ENCODE measurements at regions not wholly inside any gene's neighbourhood (a gene's known extent, or its start where the extent isn't known, plus 50 kb on each side); places are given as distances from the start of the nearest gene placed in this dataset.

DNA sequence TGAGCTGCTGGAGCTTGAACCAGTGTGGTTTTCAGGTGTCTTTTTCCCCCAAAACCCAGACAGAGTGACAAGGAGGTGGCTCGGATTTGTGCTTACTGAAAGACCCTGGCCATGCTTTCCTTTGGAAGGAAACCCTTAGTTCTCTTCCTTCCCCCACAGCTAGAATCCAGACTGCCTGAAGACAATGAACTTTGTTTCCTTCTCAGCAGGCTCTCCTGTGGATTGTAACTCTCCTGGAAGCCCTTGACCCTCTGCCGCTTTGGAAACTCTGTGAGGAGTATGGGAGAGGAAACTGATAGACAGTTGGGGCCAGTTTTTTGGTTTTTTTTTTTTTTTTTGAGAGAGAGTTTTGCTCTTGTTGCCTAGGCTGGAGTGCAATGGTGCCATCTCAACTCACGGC lies 62.1 kb upstream of the SESN3 start:
- Histone ChIP-seq H3K27me3 (no peaks in the 10 kb centered on the region), H3K9me3 (no peaks in the 10 kb centered on the region), H3K27ac (no peak overlapping the region), H3K4me1 (no peaks in the 10 kb centered on the region), H3K36me3 (no peaks in the 10 kb centered on the region), H3K4me3 (no peak overlapping the region)
- intact Hi-C loops (cut with DNase I): no loop called here
- FAIRE-seq (no peak), DNase-seq (no peak), ATAC-seq (no peak)
- TF ChIP-seq, protein P1, sequence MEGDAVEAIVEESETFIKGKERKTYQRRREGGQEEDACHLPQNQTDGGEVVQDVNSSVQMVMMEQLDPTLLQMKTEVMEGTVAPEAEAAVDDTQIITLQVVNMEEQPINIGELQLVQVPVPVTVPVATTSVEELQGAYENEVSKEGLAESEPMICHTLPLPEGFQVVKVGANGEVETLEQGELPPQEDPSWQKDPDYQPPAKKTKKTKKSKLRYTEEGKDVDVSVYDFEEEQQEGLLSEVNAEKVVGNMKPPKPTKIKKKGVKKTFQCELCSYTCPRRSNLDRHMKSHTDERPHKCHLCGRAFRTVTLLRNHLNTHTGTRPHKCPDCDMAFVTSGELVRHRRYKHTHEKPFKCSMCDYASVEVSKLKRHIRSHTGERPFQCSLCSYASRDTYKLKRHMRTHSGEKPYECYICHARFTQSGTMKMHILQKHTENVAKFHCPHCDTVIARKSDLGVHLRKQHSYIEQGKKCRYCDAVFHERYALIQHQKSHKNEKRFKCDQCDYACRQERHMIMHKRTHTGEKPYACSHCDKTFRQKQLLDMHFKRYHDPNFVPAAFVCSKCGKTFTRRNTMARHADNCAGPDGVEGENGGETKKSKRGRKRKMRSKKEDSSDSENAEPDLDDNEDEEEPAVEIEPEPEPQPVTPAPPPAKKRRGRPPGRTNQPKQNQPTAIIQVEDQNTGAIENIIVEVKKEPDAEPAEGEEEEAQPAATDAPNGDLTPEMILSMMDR (IDR thresholded peaks at IDR 0.05): no peak
- 82 to 85% methylated on average over 3 of the region's 3 CpGs for WGBS, 2 donors

DNA sequence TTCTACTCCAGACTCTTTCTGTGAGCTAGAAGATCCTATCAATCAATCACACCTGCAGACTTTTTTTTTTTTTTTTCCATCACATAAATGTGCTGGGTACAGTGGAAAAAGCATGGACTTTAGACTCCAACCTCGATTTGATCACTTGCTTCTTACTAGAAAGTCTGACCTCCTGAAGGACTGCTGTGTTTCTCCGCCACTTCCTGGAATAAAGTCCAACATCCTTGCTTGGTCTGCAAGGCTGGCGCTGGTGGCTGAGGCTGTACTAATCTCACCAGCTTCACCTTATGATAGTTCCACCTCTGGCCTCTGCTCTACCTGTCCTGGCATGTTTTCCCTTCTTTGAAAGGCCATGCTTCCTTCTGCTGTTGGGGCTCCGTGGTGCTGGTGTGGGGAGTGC lies 60.9 kb upstream of the SESN3 start:
- FAIRE-seq: no peak
- ATAC-seq: peak in 2 of 4 donors; percentile 17 to 23
- no peak overlapping the region for H3K27ac ChIP-seq
- H3K27me3 ChIP-seq: no peaks in the 10 kb centered on the region
- H3K4me3 ChIP-seq: no peak overlapping the region
- intact Hi-C loops (cut with DNase I): no loop called here
- H3K4me1 ChIP-seq: no peaks in the 10 kb centered on the region
- no peak for DNase-seq
- 43 to 67% methylated on average over 4 of the region's 4 CpGs for WGBS, 2 donors
- TF ChIP-seq, protein P1 (IDR thresholded peaks at IDR 0.05): no peak
- H3K36me3 ChIP-seq: no peaks in the 10 kb centered on the region
- H3K9me3 ChIP-seq: no peaks in the 10 kb centered on the region

DNA sequence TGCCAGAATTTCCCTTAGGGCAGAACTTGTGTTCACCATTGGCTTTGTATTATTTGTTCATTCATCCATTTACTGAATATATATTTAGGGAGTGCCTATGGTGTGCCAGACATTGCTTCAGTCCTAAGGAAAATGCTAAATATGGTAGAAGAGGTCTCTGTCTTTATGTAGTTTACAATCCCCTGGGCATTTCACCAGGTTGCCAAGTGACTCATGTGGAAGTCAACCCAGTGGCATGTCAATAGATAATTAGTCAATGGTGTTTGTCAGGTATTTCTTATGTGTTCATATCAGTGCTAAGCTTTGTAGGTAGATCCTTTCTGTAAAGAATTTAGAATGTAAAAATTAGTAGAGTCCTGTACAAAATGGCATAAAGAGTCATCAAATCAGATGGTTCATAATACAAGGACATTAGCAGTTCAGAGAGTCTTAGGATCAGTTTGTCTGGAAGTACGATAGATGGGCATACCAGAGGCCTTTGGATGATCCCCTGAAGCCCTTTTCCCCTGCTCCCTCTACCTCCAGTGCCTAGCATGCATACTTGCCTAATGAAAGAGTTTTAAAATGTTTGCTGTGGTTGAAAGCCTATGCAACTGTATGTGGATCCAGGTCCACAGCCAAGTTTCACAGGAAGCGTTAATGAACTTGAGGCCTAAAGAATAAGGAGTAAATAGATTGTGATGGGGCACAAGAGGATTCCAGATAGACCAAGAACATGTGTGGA lies 58.5 kb upstream of the SESN3 start:
- FAIRE-seq (no peak), ATAC-seq (no peak), DNase-seq (no peak)
- Histone ChIP-seq H3K9me3 (no peaks in the 10 kb centered on the region), H3K4me3 (no peak overlapping the region), H3K27me3 (no peaks in the 10 kb centered on the region), H3K27ac (no peak overlapping the region), H3K4me1 (no peaks in the 10 kb centered on the region), H3K36me3 (no peaks in the 10 kb centered on the region)
- intact Hi-C loops (cut with DNase I): no loop called here
- TF ChIP-seq, protein P1 (IDR thresholded peaks at IDR 0.05): no peak
- WGBS, 2 donors: 90 to 92% methylated on average over 2 of the region's 2 CpGs

DNA sequence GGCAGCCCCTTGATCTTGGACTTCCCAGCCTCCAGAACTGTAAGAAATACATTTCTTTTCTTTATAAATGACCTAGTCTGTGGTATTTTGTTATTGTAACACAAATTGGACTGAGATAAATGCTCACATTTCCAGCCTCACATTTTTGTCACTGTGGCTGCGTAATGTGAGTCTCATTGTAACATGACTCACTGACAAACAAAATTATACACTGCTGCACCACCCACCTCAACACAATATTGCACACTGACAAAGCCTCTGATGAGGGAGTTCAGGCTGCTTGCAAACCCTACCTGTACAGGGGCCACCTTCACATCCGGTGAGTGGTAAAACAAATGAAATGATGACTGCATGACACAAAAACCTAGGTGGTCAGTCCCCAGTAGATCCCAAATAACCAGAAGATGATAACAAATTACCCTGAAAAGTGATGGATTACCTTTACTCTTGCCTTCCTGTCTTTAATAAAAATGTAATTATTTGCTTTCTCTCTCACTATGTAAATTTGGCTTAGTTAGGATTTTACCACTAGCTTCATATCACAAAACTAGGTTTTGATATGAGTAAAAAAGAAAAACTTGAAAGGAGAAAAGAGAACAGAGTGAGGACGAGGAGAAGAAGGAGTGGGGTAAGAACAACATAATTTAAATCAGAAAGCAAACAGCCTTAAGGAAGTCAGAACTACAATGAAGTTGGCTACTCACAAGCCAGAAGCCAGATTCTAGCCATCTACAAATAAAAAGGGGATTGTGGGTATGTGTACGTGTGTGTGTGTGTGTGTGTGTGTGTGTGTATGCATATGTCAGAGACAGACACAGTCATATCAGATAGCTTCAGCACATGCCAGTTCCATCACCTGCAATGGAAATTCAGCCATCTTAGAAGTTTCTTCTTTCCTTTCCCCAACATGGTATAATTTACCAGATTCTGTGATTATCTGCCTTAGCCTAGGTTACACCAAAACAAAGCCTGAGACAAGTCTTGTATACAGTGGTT lies 53.4 kb upstream of the SESN3 start:
- no peaks in the 10 kb centered on the region for H3K4me1 ChIP-seq
- TF ChIP-seq, protein P1 (IDR thresholded peaks at IDR 0.05): no peak
- H3K4me3 ChIP-seq: no peak overlapping the region
- H3K27ac ChIP-seq: no peak overlapping the region
- intact Hi-C loops (cut with DNase I): no loop called here
- no peak for DNase-seq
- FAIRE-seq: no peak
- H3K36me3 ChIP-seq: no peaks in the 10 kb centered on the region
- 58 to 71% methylated on average over 4 of the region's 4 CpGs for WGBS, 2 donors
- H3K27me3 ChIP-seq: no peaks in the 10 kb centered on the region
- H3K9me3 ChIP-seq: no peaks in the 10 kb centered on the region
- no peak for ATAC-seq

Data from pancreas (tissue), 10 donors.